AG09319 (cell line): ENCODE measurements at regions not wholly inside any gene's neighbourhood (a gene's known extent, or its start where the extent isn't known, plus 50 kb on each side); places are given as distances from the start of the nearest gene placed in this dataset.
A peak's percentile ranks its signal among the peaks of the same experiment; 100 is the strongest.

Experiments
- DNase-seq: peaks from one replicate; pipeline ENCODE4 v3.0.0-alpha.2; 2010; ENCODE audit warnings: low read depth; ENCODE audit errors: extremely low read depth
- CTCF ChIP-seq: IDR thresholded peaks from 2 replicates; pipeline ENCODE4 v1.5.1; 2011; ENCODE audit warnings: low read depth, mild to moderate bottlenecking, inconsistent platforms, low read length, moderate library complexity

- no peak for TF ChIP-seq CTCF
- DNase-seq, result no peak
These were observed 498.8 kb upstream of the TCF4 start for GRCh38 chr18:56086786-56087185.

- TF ChIP-seq CTCF, result no peak
- DNase-seq, result no peak
These were observed 498.2 kb upstream of the TCF4 start for GRCh38 chr18:56086176-56086575.

GRCh38 chr18:56085551-56085950 lies 497.6 kb upstream of the TCF4 start:
- no peak for TF ChIP-seq CTCF
- peak; percentile 65 for DNase-seq

- no peak for DNase-seq
- TF ChIP-seq CTCF, result no peak
These were observed 495.7 kb upstream of the TCF4 start for GRCh38 chr18:56083523-56084287.

- peak; percentile 1; the same call in 1 of the 2 replicates for TF ChIP-seq CTCF
- no peak for DNase-seq
These were observed 495.1 kb upstream of the TCF4 start for GRCh38 chr18:56083097-56083521.

- DNase-seq, result no peak
- TF ChIP-seq CTCF, result no peak
These were observed 488.7 kb upstream of the TCF4 start for GRCh38 chr18:56076723-56077122.

- DNase-seq, result no peak
- TF ChIP-seq CTCF, result no peak
These were observed 480.7 kb upstream of the TCF4 start for GRCh38 chr18:56068701-56069100.
